ENCODE measurements at regions not wholly inside any gene's neighbourhood (a gene's known extent, or its start where the extent isn't known, plus 50 kb on each side); places are given as distances from the start of the nearest gene placed in this dataset.

- intact Hi-C loops (cut with micrococcal nuclease): no loop called here
- H2BK5ac ChIP-seq (ENCODE audit: low read depth, low read length, poor library complexity, severe bottlenecking): no peak overlapping the region
- no peak for TF ChIP-seq POLR2A (IDR thresholded peaks at IDR 0.05; ENCODE audit: low read depth, low read length)
- TF ChIP-seq RFX5 (IDR thresholded peaks at IDR 0.05; ENCODE audit: low read depth, low read length): no peak
- TF ChIP-seq, protein P1, sequence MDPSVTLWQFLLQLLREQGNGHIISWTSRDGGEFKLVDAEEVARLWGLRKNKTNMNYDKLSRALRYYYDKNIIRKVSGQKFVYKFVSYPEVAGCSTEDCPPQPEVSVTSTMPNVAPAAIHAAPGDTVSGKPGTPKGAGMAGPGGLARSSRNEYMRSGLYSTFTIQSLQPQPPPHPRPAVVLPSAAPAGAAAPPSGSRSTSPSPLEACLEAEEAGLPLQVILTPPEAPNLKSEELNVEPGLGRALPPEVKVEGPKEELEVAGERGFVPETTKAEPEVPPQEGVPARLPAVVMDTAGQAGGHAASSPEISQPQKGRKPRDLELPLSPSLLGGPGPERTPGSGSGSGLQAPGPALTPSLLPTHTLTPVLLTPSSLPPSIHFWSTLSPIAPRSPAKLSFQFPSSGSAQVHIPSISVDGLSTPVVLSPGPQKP (IDR thresholded peaks at IDR 0.05; ENCODE audit: borderline replicate concordance, low read depth, low read length): no peak
Observed at GRCh38 chr3:24968036-24968435, 460.0 kb upstream of the RARB start.

More at GRCh38 chr3:24968036-24968435, 460.0 kb upstream of the RARB start:
- no peak overlapping the region for H3K23ac ChIP-seq (ENCODE audit: low read depth, low read length)
- H3K36me3 ChIP-seq (ENCODE audit: control insufficient read depth, insufficient read depth, low read length): no peaks in the 10 kb centered on the region
- ATAC-seq (ENCODE audit: low read depth): no peak
- no TSS peak for BruUV-seq (replicated peaks)
- CTCF ChIA-PET: no interaction called here
- H3K18ac ChIP-seq (ENCODE audit: low read depth, low read length): no peak overlapping the region
- no peak overlapping the region for H3K9ac ChIP-seq (ENCODE audit: low read depth, low read length)
- no peak overlapping the region for H4K8ac ChIP-seq (ENCODE audit: low read depth in 2 of 2, low read length in 2 of 2)
- H4K91ac ChIP-seq (ENCODE audit: insufficient read depth, low read depth, low read length): no peak overlapping the region
- no peak overlapping the region for H2AK5ac ChIP-seq (ENCODE audit: low read depth, low read length)
- no peak overlapping the region for H3K14ac ChIP-seq (replicated peaks; ENCODE audit: low read depth, low read length)
- no peak overlapping the region for H4K5ac ChIP-seq (ENCODE audit: low read depth, low read length)
- H3K9me3 ChIP-seq (ENCODE audit: control insufficient read depth, insufficient read depth, low read length): no peaks in the 10 kb centered on the region; the same call in 1 of the 2 replicates
- POLR2A ChIA-PET (ENCODE audit: unreplicated experiment): no interaction called here
- H3K79me1 ChIP-seq (ENCODE audit: low read depth in 1 of 2, low read length in 2 of 2): no peaks in the 10 kb centered on the region
- H3K27ac ChIP-seq (ENCODE audit: insufficient read depth, low read length): no peak overlapping the region
- no peak overlapping the region for H3K56ac ChIP-seq (ENCODE audit: extremely low read depth, insufficient read depth, low read length)
- no peaks in the 10 kb centered on the region for H3K27me3 ChIP-seq (ENCODE audit: control insufficient read depth, insufficient read depth, low read length)
- dilution Hi-C loops (cut with HindIII; ENCODE audit: low sequenced_read_pairs, unreplicated experiment): no loop called here
- no peak overlapping the region for H2BK120ac ChIP-seq (ENCODE audit: low read depth, low read length)
- H2BK20ac ChIP-seq (ENCODE audit: low read depth, low read length): no peak overlapping the region
- no peaks in the 10 kb centered on the region for H4K20me1 ChIP-seq (ENCODE audit: insufficient read depth, low read length)
- in situ Hi-C loops (cut with MboI; ENCODE audit: low sequenced_read_pairs): loop anchor here (10.0 kb wide), 1 partner anchor 617 kb away; no protein-coding TSS in a partner anchor
- H2AFZ ChIP-seq (replicated peaks; ENCODE audit: low read length, poor library complexity): no peak overlapping the region
- no CpG with 5 or more reads among the region's 1 CpG for WGBS, 2 experiments (ENCODE audit: extremely low coverage in 2 of 2, insufficient read length in 1 of 2)
- no peak for DNase-seq
- H2BK15ac ChIP-seq (ENCODE audit: low read depth, low read length): no peak overlapping the region
- H3K4ac ChIP-seq (ENCODE audit: low read depth, low read length): no peak overlapping the region
- no peak overlapping the region for H2AK9ac ChIP-seq (replicated peaks; ENCODE audit: low read depth, low read length, poor library complexity)
- no peaks in the 10 kb centered on the region for H3K4me1 ChIP-seq (ENCODE audit: control insufficient read depth, insufficient read depth, low read length)
- H3K4me3 ChIP-seq (ENCODE audit: insufficient read depth, low read depth, low read length): no peak overlapping the region
- H3K9me1 ChIP-seq (ENCODE audit: insufficient read depth, low read length): no peaks in the 10 kb centered on the region
- no peak overlapping the region for H3K4me2 ChIP-seq (ENCODE audit: low read depth, low read length)
